ENCODE measurements at regions not wholly inside any gene's neighbourhood (a gene's known extent, or its start where the extent isn't known, plus 50 kb on each side); places are given as distances from the start of the nearest gene placed in this dataset.

DNA sequence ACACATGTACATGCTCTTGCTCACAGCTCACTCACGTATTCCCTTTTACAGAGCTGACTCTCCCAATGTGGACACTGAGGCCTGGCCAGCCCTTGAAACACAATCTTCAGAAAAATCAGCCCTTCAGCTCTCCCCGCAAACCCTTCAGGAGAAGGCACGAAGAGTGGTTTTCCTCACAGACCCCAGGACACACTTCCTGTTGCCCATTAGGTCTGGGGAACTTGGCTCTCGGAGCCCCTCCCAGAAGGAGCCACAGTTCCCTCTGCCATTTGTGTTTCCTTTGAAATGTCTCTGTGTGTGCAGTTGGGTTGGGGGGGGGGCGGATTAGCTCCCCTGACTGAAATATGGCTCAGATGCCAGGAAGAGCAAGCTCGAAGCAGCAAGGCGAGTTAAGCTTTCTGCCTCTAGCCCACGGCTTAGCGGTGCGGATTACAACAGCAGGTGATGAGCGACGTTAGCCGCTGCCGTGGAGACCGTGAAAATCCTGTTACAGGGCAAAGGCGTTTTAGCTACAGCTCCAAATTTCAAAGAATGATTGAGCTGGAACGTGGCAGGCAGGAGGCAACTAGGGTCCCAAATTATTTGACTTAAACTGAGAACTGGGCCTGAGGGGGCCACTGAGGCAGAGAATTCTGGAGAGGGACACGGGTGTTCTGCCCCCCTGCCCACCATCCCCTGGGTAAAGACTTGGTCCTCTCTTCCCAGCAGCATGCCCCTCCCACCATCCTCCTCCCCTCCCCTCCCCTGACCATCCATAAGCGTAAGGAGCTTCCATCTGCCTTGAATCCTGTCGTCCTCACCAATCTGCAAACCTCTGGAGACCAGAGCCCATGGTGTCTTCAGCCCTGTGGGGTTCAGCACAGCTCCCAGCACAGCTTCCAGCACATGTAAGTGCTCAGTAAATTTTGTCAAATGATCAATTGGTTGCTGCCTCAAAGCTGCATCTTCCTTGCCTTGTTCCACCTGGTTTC lies 598.6 kb downstream of the BUD13 start:
- no peak for DNase-seq

DNA sequence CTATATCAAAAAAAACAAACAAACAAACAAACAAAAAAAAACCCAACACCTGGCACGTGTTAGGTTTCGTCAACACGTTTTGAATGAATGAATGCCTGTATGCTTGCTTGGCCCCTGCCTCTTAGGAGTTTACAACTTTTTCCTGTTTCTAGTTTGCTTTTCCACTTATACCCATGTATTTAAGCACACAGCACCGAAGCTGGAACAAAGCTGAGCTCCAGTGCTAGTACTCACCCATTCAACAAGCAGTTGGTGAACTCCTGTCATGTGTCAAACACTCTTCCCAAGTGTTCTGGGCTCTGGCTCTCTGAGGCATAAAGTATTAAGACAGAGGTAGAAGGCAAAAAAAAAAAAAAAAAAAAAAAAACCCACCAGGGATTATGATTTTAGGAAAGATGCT lies 599.3 kb downstream of the BUD13 start:
- DNase-seq: no peak

DNA sequence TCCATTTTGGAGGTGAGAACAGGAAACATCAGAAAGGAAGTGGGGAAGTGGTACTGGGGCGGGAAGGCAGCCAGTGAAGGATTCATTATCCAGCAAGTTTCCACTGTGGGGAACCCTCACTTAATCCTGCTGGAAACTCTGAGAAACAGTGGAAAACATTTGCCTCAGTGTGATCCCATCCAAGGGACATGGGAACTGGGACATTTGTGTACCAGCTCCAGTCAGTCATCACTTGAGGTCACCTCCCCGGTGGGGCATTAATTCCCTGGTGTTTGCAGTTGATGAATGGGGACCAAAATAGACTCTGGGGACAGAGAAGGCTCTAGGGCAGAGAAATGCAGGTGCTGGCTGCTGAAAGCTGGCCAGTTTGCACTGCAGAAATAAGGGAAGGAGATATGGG lies 599.9 kb downstream of the BUD13 start:
- DNase-seq: no peak

DNA sequence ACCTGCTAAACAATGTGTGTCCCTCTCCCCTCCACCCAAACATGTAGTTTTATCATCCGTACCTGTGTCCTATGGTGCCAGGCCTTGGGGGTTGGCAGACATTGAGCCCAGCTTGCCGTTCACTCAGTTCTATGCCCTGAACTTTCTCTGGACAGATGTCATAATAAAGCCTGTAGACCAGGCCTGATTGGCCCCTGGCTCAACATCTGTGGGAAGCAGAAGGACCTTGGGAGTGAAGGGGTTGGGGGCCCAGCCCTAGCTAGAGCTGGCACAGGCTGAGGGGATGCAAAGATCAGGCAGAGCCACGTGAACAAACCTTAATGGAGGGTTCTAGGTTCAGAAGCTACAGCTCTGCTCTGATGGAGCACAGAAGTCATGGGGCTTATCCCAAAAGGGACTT lies 600.6 kb downstream of the BUD13 start:
- no peak for DNase-seq

DNA sequence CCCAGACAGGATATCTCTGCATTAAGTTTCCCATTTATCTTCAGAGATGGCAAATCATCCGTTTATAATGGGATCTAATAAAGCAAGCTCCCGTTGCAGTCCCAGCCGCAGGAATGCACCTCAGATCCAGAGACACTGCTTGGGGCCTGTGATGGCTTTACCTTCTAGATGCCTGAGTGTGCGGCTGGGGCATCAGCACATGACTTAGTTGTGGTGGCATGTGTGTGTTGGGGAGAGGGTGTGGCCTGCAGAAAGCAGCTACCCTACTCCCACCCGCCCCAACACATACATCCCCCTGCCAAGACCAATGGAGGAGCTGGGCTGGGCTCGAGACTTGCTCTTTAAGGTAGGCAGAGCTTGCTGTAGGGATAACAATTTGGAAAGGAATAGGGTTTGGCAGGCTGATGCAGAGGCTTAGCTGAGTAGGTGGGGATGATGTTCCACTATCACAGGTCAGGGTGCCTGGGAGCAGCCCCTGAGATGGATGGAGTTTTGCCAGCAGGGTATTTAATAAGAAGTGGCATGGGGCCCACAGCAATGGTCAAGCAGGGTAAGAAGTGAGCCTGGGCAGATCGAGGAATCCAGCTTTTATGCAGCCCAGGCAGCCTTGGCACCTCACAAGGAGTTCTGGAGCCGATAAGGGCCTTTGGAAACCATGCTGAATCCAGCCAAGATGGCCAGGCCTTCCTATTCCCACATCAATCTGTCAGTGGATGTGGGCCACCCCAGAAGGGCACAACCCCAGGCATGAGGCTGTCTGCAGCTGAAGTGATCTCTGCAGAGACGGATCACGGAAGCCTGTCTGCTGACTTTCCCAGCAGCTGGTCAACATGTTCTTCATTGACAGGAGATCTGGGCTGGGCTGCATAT lies 601.3 kb downstream of the BUD13 start:
- DNase-seq: no peak

DNA sequence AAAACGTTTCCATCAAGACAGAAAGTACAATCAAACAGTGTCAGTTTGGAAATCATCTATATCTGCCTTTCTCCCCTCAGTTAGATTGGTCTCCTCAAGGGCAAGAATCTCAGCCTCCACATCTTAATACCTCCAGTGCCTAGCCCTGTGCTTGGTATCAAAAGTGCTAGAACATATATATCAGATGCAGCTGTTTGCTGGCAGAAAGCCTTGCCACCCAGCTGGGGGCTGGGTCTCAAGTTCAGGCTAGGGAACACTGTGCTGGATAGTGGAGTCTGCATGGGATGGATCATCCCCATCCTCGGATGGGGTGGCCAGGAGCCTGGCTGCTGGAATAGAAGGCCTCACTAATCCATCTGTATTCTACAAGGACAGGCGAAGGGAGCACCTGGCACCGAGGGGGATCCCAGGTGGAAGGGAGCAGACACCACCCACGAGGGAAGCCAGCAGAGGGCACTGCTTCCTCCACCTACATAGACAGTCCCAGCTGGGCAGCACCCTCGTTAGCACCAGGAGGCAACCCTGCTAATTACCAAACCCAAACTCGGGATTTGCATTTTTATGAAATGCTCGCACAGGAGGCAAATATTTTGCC lies 602.2 kb downstream of the BUD13 start:
- DNase-seq: no peak

DNA sequence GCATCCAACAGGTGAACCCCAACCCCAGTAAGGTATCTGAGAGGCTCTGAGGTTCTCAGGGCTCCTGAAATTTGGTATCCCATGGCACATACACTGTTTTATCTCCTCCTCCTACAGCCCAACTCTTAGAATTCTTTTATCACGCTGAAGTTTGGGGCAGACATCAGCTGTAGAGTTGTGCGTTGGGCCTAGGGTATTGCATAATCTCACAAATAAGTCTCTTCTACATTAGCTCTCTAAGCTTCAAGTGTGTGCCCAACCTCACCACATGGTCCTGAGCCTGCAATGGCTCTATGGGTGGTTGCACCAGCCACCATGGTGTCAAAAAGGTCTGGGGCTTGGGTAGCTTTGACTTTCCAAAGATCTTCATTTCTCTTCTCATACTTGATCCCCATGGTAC lies 603.0 kb downstream of the BUD13 start:
- DNase-seq: no peak

DNA sequence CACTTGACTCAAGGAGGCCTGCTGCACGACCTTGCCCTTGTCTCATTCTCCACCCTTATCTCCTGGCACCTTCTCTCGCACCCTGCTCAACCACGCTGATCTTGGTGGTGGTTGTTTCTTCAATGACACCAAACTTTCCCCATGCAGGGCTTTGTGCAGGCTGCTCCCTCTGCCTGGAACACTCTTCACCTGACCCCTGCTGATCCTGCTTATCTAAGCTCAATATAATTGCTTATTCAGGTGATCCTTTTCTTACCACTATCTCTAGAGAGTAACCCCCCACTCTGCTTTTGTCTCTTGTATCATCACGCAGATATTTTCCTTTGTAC lies 604.4 kb downstream of the BUD13 start:
- DNase-seq: no peak

DNA sequence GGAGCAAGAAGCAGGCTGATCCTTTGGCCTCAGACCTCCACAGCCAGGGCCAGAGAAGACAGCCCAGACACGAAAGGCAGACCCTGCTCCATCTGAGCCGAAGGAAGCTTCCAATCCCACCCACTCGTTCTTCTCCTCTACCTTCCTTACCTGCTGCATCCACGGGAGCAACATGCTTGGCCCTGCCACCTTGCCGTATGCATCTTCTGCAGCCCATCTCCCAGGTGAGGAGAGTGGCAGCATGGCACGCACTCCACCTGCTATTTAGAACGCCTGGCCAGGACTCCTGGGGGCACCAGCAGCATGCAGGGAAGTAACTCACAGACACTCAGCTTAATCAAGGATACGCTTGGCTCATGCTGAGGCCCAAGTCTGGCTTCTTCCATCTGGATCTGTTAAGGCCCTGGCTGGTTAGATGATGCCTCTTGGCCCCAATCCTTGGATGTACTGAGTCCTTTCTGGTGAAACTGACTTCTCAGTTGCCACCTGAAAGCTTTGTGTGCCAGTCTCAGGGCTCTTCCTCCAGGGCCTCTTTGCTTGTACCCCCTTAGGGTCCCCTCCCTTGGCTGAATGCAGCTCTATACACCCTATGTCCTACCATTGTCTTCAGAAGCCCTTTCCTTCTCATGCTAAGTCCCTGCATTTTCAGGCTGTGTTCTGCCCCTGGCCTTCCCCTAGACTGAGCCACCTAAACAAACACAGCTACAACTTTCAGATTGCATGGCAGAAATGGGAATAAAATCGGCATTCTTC lies 604.9 kb downstream of the BUD13 start:
- no peak for DNase-seq

DNA sequence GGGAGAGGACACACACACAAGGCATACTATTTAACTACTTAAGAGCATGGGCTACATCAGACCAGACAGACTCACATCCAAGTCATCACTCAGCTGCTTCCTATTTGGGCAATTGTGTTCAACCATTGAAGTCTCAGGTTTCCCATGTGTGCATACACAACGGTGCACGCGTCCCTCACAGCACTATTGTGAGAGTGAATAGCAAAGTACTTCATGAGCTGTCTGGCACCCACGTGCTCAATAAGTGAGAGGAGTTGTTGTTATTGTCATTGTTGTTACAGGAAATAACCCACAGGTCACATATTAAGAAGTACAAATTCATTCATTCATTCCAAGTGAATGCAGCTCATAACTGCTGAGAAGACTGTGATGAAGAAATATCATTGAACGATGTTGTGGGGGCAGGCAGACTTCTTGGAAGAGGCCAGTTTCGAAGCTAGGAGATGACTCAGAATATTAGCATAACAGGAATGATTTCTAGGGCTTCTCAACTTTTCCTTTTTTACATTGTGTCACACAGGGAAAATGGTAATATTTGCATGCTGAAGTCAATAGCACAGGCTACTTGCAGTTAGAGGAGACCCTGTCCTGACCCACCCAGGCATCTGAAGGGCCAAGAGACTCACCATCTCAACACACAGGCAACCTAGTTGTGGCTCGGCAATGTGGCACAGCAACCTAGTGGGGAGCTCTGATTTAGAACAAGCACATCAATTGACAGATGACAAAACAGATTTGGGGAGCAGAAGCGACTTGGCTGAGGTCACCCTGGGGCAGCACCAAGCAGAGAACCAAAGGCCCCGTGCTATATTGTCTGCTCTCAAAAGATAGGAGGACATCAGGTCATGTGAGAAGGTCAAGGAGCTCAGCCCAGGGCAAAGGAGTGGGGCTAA lies 606.0 kb downstream of the BUD13 start:
- no peak for DNase-seq

DNA sequence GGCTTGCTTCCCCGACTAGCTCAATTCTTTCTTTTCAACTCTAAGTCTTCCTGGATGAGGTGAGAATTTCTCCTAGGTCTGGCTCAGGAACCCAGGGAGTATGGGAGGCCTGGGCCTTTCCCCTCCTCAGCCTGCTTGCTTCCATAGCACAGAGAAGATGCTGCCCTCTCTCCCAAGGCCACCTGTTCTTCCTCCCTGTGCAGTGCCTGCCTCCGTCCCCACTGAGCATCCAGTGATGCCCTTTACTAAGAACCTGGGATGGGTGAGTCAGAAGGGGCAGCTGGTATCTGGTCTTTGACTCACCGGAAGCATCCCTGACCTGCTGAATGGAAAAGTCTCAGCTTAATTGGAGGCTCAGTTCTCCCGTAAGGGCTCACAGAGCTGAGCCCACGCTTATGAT lies 607.9 kb downstream of the BUD13 start:
- no peak for DNase-seq

DNA sequence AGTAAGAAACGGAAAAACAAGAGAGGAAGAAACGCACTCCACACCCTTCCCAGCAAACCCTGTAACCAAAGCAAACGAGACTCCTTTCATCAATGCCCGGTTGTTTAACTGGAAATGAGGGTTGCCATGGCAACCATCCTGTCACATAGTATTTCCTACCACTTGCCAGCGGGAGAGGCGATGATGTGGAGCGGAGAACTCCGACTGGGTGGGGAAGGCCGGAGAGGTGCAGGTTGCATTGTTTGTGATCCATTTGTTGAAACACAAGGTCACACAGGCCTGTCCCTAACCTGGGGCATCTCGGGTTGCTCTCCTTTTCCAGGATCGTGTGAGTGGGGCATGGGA lies 609.9 kb downstream of the BUD13 start:
- DNase-seq: no peak

DNA sequence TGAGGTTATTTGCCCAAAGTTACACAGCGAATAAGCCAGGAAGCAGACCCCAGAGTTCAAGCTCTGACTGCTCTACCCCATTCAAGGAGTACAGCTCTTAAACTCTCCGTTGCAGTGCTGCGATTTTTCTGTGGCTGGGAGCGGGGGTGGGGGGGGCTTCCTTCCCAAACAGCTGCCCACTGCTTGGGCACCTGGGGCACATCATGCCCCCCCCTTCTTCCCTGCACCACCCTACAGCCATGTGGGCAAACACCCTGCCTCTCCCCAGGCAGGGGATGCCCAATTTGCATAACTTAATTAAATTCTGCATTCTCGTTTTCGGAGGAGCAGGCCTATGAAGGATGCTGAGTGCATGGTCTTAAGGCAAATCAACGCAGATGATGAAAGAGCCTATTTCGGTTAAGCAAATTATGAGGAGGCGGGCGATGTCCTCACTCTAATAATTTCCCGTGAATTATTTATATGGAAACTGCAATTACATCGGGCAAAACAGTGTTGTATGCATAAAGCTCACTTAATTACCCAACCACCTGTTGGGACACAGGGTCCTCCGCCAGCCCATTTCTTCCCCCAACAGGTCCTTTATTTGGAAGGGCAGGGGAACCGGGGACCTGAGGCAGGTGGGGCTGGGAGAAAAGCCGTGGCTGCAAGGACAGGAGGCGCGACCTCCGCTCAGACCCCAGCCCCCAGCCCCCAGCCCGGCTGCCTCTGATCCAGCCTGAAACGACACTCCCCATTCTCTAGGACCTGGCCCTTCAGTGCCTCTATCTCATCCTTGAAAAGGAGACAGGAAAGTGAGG lies 610.5 kb downstream of the BUD13 start:
- DNase-seq: no peak

DNA sequence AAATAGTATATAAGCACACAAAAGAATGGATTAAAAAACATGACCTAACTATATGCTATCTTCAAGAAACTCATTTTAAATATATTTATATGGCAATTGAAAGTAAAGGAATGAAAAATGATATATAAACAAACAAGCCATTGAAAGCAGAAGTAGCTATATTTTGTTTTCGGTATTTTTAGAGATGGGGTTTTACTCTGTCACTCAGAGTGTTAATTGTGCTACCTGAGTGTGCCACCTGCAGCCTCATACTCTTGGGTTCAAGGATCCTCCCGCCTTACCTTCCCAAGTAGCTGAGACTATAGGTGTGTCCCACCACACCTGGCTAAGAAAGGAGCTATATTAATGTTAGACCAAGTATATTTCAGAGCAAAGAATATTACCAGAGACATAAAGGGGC lies 624.1 kb downstream of the BUD13 start:
- no peak for DNase-seq

DNA sequence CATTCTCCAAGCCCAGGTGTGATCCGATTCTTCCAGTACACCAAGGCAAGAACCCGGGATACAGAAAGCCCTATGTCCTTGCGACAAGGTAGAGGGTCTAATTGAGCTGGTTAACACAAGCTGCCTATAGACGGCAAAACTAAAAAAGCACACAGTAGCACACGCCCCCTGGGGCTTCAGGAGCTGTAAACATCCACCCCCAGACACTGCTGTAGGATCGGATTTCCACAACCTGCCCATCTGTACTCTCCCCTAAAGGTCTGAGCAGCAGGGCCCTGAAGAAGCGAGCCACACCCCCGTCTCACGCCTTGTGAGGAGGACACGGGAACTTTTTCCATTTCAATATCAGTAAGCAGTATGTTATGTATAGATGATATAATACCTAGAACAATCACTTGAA lies 624.7 kb downstream of the BUD13 start:
- DNase-seq: no peak

DNA sequence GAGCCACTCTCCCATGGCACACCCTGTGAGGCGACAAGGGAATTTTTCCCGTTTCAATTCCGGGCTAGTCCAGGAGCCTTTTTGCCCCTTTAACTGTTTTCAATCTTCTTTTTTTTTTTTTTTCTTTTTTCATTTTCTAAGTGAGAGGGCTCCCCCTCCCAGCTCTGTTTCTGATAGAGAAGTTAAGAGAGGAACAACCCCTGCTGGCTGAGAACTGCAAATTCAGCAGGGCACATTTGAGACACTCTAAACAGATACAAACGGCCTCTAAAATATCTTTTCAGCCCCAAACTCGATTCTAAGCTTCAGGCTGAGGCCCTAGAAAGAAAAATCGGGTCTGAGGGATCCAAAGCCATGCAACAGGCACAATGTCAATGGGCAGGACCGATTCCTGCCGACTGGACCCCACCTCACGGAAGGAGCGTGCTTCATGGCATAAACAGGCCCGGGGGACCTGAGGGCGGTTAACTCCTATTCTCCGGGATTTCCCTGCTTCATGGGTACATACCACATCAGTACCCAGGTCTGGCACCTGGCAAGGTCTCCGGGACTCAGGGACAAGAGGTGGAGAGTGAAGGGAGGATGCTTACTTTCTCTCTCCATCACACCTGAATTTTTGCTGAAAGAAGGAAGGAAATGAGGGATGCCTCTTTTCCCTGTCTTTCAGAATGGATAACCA lies 627.5 kb downstream of the BUD13 start:
- DNase-seq: peak in 1 of 4 experiments; percentile 4

DNA sequence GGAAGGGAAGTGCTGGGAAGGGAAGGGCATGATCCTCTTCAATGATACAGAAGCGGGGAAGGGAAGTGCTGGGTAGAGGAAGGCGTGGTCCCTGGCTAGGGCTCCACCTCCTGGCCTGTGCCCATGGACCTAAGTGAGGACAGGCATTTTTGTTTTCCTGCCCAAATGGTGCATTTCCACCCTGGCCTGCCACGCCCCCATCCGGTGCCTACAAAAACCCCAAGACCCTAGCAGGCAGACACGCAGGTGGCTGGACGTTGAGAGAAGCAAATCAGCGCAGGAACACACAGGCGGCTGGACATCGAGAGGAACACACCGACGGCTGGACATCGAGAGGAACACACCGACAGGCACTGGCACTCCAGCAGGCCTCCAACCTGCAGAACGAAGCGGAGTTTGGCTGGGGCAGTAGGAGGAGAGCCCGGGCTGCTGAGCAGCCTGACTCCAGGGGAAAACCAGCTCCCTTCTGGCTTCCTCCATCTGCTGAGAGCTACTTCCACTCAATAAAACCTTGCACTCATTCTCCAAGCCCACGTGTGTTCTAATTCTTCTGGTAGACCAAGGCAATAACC lies 628.3 kb downstream of the BUD13 start:
- peak in 2 of 4 experiments; percentile 8 to 9 for DNase-seq

DNA sequence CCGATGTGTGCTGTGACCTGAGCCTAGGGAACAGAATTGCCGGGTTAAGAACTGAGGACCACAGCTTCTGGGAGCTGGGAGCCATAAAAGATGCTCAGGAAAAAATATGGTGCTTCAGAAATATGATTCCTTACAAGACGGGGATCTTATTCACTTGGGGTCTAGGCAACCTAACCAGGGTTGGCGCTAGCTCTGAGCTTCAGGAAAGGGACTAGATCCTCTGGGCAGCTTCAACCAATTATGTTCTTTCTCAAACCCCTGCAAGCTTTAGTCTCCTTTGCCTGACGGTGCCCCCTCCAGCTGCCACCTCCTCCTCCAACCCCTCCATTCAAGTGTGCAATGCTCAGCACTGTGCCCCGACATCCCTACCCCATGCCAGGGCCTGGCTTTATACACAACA lies 634.1 kb upstream of the CADM1 start:
- DNase-seq: no peak

DNA sequence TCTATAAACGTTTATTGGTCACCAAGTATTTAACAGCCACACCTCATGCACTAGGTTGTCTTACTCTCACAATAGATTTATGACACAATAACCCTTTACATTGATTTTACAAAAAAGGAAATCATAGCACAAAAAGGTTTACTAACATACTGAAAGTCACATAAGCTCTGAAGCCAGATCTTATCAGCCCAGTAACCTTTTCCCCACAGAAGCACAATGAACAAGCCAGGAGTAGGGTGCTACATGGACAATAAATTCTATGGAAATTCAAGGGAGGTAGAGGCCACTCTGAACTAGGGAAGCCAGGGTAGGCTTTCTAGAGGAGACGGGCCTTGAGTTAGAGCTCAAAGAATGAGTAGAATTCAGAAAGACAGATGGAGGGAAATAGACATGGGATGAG lies 633.5 kb upstream of the CADM1 start:
- no peak for DNase-seq

Data from suppressor macrophage (primary cell).